GM13977 (cell line): ENCODE measurements at regions not wholly inside any gene's neighbourhood (a gene's known extent, or its start where the extent isn't known, plus 50 kb on each side); places are given as distances from the start of the nearest gene placed in this dataset.

Experiments used
- DNase-seq: peaks from one replicate; pipeline ENCODE4 v3.0.0; 2012; ENCODE audit warnings: low spot score
- in situ Hi-C: fragments of 300-500 bp; cut with MboI; formaldehyde crosslinking; loops from one replicate; pipeline ENCODE4 v1.12.0; 2022; ENCODE audit warnings: low sequenced_read_pairs, low pct_unique_long_range_greater_than_20kb, mixed read lengths, inconsistent platforms; ENCODE audit not compliant: unreplicated experiment
- TF ChIP-seq, protein P1 (sequence below): IDR thresholded peaks from 2 replicates; pipeline ENCODE4 v1.5.1; 2012; ENCODE audit warnings: mild to moderate bottlenecking, control low read depth; ENCODE audit not compliant: insufficient read depth; ENCODE audit errors: extremely low read depth, missing control alignments

- in situ Hi-C loops: no loop called here
- DNase-seq: no peak
These were observed 310.7 kb upstream of the ZNF717 start for GRCh38 chr3:76096036-76096435.

GRCh38 chr3:76096836-76097588 is 311.7 kb upstream of the ZNF717 start:
- no peak for DNase-seq
- in situ Hi-C loops: no loop called here
- TF ChIP-seq, protein P1, sequence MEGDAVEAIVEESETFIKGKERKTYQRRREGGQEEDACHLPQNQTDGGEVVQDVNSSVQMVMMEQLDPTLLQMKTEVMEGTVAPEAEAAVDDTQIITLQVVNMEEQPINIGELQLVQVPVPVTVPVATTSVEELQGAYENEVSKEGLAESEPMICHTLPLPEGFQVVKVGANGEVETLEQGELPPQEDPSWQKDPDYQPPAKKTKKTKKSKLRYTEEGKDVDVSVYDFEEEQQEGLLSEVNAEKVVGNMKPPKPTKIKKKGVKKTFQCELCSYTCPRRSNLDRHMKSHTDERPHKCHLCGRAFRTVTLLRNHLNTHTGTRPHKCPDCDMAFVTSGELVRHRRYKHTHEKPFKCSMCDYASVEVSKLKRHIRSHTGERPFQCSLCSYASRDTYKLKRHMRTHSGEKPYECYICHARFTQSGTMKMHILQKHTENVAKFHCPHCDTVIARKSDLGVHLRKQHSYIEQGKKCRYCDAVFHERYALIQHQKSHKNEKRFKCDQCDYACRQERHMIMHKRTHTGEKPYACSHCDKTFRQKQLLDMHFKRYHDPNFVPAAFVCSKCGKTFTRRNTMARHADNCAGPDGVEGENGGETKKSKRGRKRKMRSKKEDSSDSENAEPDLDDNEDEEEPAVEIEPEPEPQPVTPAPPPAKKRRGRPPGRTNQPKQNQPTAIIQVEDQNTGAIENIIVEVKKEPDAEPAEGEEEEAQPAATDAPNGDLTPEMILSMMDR: no peak

More at GRCh38 chr3:76096036-76096435, 310.7 kb upstream of the ZNF717 start:
- TF ChIP-seq, protein P1: no peak

GRCh38 chr3:76097589-76097969 is 312.2 kb upstream of the ZNF717 start:
- TF ChIP-seq, protein P1: no peak
- in situ Hi-C loops: no loop called here
- DNase-seq: no peak

DNA sequence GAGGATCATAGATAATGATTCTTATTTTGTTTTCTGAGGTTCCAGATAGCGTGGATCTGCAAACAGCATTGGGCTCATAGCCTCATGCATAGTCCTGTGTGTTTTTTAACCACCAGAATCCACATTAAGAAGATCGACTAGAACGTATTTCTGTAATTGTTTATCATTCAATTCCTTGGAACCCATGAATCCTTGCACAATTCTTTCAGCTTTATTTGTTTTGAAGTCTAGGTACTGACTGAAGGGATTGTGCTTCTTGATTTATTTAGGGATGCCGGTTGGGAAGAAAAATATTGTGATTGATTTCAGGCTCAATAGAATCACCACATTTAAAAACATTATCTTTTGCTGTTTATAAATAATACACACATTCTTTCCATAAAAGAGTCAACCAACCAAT is 314.6 kb upstream of the ZNF717 start:
- in situ Hi-C loops: no loop called here
- DNase-seq: no peak
- TF ChIP-seq, protein P1: no peak

DNA sequence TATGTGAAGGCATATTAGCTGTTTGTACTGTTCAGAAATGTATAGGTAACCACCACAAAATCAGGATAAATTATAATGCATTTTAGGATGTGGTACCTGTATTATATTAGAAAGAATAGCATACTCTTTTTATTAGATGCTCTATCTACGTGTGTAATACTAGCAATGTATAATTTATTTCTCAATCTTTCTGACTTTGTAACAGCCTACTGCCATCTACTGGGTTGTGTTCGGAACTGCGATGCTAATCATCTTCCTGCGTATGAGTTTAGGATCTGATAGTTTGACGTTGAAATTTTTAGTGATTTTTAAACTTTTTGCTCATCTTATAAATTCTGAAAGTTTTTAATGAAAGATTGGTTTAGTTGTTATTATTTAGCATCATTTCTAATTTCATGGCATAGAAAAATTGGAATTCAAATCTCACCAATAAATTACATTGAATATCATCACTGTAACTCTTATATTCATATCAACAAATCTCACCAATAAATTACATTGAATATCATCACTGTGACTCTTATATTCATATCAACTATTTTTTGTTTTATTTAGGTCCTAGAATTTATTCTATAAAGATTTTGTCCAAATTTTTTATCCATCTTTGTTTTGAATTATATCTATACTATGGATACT is 322.7 kb upstream of the ZNF717 start:
- in situ Hi-C loops: no loop called here
- DNase-seq: peak; percentile 23
- TF ChIP-seq, protein P1: peak; percentile 73

DNA sequence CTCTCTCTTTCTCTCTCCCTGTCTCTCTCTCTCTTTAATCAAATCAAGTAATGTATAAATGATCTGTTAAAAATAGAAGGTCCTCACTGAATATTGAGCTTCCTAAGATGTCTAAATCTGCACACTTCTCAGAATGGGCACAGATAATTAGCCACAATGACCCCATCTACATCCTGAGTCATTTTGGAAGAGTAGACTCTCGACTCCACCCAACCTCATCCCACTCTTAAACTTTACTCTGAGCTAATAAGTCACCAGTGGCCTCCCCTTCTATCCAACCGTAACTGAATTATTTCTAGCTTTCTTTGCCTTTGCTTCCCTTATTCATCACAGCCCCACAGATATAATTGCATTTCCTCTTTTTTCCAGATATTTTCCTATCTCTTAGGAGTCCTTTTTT is 326.5 kb upstream of the ZNF717 start:
- in situ Hi-C loops: no loop called here
- no peak for DNase-seq
- TF ChIP-seq, protein P1: no peak
